ENCODE measurements at regions not wholly inside any gene's neighbourhood (a gene's known extent, or its start where the extent isn't known, plus 50 kb on each side); places are given as distances from the start of the nearest gene placed in this dataset.

DNA sequence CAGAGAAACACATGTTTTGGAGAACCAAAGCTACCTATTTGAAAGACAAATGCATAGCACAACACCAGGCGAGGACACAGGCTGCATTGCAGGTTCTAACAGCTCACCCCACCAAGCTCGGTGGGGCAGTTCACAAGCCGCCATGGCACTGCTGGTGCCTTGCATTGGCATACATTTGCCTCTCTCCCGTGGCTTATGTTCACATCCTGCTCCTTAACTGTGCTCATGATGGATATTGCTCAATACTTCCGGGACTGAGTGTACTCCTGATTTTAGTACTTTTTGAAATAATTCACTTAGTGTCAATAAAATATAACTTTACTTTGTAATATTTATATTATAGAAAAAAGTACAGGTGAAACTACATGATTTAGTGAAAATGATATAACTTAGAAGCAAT lies 1187.4 kb upstream of the NCAM2 start:
- H3K9me3 Mint-ChIP-seq: no peaks in the 10 kb centered on the region
- TF ChIP-seq, protein P1, sequence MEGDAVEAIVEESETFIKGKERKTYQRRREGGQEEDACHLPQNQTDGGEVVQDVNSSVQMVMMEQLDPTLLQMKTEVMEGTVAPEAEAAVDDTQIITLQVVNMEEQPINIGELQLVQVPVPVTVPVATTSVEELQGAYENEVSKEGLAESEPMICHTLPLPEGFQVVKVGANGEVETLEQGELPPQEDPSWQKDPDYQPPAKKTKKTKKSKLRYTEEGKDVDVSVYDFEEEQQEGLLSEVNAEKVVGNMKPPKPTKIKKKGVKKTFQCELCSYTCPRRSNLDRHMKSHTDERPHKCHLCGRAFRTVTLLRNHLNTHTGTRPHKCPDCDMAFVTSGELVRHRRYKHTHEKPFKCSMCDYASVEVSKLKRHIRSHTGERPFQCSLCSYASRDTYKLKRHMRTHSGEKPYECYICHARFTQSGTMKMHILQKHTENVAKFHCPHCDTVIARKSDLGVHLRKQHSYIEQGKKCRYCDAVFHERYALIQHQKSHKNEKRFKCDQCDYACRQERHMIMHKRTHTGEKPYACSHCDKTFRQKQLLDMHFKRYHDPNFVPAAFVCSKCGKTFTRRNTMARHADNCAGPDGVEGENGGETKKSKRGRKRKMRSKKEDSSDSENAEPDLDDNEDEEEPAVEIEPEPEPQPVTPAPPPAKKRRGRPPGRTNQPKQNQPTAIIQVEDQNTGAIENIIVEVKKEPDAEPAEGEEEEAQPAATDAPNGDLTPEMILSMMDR (conservative IDR thresholded peaks at IDR 0.05): no peak

DNA sequence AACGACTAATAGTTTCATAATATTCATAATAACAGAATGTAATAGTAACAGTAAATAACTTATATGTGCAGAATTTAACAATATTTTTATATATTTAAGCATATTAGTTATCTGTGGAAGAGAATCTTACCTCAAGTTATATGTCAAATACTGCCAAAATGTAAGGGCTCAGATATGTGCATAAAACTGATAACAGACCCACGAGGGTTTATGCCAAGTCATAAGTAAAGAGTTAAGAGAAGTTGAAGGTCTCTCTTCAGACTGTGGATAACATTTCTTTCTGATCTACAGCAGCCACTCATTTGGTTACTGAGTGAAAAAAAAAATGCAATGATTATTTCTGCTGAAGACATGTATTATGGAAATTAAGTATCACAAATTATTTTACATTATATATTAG lies 1167.8 kb upstream of the NCAM2 start:
- Mint-ChIP-seq H3K4me3 (no peak overlapping the region), H3K27ac (no peak overlapping the region), H3K4me1 (ENCODE audit: unreplicated experiment) (no peaks in the 10 kb centered on the region), H3K9me3 (no peaks in the 10 kb centered on the region), H3K27me3 (no peaks in the 10 kb centered on the region), H3K36me3 (no peaks in the 10 kb centered on the region)
- TF ChIP-seq, protein P1 (conservative IDR thresholded peaks at IDR 0.05): no peak
- no peak for DNase-seq (ENCODE audit: extremely low spot score, unreplicated experiment)

More for the DNA sequence above, 1187.4 kb upstream of the NCAM2 start:
- no peak overlapping the region for H3K27ac Mint-ChIP-seq
- no peak for DNase-seq (ENCODE audit: extremely low spot score, unreplicated experiment)
- no peaks in the 10 kb centered on the region for H3K36me3 Mint-ChIP-seq
- H3K4me3 Mint-ChIP-seq: no peak overlapping the region
- no peaks in the 10 kb centered on the region for H3K27me3 Mint-ChIP-seq
- no peaks in the 10 kb centered on the region for H3K4me1 Mint-ChIP-seq (ENCODE audit: unreplicated experiment)

DNA sequence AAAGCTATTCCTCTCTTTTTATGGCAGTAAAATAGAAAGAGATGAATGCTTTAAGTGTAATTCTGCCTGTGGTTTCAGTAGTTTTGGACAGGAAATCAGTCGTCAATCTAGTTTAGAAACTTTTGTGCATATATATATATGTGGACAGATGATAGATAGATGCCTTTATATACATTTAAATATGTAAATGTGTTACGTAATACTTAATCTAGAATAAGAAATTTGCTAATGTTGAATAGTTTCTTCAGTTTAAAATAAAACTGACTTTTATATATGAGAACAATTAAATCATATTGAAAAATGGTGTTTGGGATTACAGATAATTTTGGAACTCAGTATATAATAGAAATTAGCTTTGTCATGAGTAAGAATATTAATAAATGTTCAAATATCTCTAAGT lies 1165.7 kb upstream of the NCAM2 start:
- H3K9me3 Mint-ChIP-seq: no peaks in the 10 kb centered on the region
- no peaks in the 10 kb centered on the region for H3K4me1 Mint-ChIP-seq (ENCODE audit: unreplicated experiment)
- no peaks in the 10 kb centered on the region for H3K36me3 Mint-ChIP-seq

DNA sequence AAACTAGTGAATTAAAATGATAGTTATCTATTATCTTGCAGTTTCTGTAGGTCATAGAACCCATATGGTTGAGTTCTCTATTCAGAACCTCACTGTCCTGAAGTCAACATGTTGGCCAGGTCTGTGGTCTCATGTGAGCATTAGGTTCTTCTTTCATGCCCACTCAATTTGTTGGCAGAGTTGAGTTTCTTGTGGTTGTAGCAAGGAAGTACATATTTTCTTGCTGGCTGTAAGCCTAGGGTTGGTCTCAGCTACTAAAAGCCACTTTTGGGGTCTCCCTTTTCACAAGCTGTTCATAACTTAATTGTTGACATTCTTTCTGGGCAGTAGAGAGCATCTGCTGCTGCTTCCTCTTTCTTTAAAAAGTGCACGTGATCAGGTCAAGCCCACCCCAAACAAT lies 1165.1 kb upstream of the NCAM2 start:
- Mint-ChIP-seq H3K4me3 (no peak overlapping the region), H3K36me3 (no peaks in the 10 kb centered on the region), H3K27me3 (no peaks in the 10 kb centered on the region), H3K4me1 (ENCODE audit: unreplicated experiment) (no peaks in the 10 kb centered on the region), H3K9me3 (no peaks in the 10 kb centered on the region), H3K27ac (no peak overlapping the region)
- no peak for DNase-seq (ENCODE audit: extremely low spot score, unreplicated experiment)
- TF ChIP-seq, protein P1 (conservative IDR thresholded peaks at IDR 0.05): no peak

More for the DNA sequence above, 1165.7 kb upstream of the NCAM2 start:
- TF ChIP-seq, protein P1 (conservative IDR thresholded peaks at IDR 0.05): no peak
- Mint-ChIP-seq H3K27me3 (no peaks in the 10 kb centered on the region), H3K4me3 (no peak overlapping the region), H3K27ac (no peak overlapping the region)
- DNase-seq (ENCODE audit: extremely low spot score, unreplicated experiment): no peak

DNA sequence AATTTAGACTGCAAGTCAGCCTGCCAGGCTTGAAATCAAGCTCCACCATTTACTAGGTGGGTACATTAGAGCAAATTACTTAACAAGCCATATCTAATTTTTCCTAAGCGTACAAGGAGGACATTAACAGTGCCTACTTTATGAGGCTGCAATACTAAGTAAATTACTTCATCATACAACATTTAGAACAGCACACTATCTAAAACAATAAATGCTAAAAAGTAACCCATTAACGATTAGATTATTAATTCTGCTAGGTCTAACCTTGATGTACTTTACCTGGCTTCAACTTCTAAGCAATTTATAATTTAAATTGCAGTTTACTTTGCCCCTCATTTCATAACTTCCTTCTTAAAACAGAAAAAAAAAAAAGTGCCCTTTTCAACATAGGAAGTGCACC lies 1155.6 kb upstream of the NCAM2 start:
- Mint-ChIP-seq H3K27ac (no peak overlapping the region), H3K27me3 (no peaks in the 10 kb centered on the region), H3K36me3 (no peaks in the 10 kb centered on the region), H3K9me3 (no peaks in the 10 kb centered on the region), H3K4me3 (no peak overlapping the region), H3K4me1 (ENCODE audit: unreplicated experiment) (no peaks in the 10 kb centered on the region)
- TF ChIP-seq, protein P1 (conservative IDR thresholded peaks at IDR 0.05): no peak
- no peak for DNase-seq (ENCODE audit: extremely low spot score, unreplicated experiment)

DNA sequence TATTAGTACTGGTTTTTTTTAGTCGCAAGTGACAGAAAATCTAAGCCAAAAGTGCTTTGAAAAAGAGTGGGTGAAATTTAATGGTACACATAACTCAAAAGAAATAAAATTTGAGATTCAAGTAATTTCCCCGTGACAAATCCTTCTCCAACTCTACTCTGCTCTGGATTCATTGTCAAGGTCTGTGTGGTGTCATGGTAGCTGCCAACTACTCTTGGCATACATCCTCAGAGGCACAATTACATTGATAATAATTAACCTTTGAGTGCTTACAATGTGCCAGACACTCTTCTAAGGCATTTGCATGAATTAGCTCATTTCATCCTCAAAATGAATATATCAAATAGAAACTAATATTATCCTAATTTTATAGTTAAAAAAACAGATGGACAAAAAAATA lies 1153.9 kb upstream of the NCAM2 start:
- no peaks in the 10 kb centered on the region for H3K27me3 Mint-ChIP-seq

More for the DNA sequence above, 1153.9 kb upstream of the NCAM2 start:
- no peaks in the 10 kb centered on the region for H3K36me3 Mint-ChIP-seq
- TF ChIP-seq, protein P1 (conservative IDR thresholded peaks at IDR 0.05): no peak
- H3K27ac Mint-ChIP-seq: no peak overlapping the region
- no peak for DNase-seq (ENCODE audit: extremely low spot score, unreplicated experiment)
- no peak overlapping the region for H3K4me3 Mint-ChIP-seq
- no peaks in the 10 kb centered on the region for H3K9me3 Mint-ChIP-seq
- no peaks in the 10 kb centered on the region for H3K4me1 Mint-ChIP-seq (ENCODE audit: unreplicated experiment)
